GM12878 (cell line): ENCODE measurements at regions not wholly inside any gene's neighbourhood (a gene's known extent, or its start where the extent isn't known, plus 50 kb on each side); places are given as distances from the start of the nearest gene placed in this dataset.

Experiments used
- CHD4 ChIP-seq: fragments of 200-600 bp; sonication (generic); IDR thresholded peaks from 2 replicates; pipeline ENCODE4 v1.6.1; 2016; ENCODE audit warnings: mild to moderate bottlenecking
- ETV6 ChIP-seq, 2 experiments: fragments of 450-650 bp in 1 of 2; IDR thresholded peaks in 1 of 2; conservative IDR thresholded peaks in 1 of 2; 2 replicates each; pipeline ENCODE4 v1.6.1; 2014; ENCODE audit warnings: antibody characterized with exemption in 1 of 2, borderline replicate concordance in 1 of 2, low read depth in 1 of 2, mild to moderate bottlenecking in 1 of 2, moderate library complexity in 1 of 2
- POLR2A ChIP-seq: IDR thresholded peaks from 2 replicates; pipeline ENCODE4 v1.6.1; 2011; ENCODE audit warnings: low read depth, mild to moderate bottlenecking, low read length
- TARDBP ChIP-seq: IDR thresholded peaks from 2 replicates; pipeline ENCODE4 v1.6.1; 2016; ENCODE audit warnings: borderline replicate concordance
- TF ChIP-seq, protein P1 (sequence below): IDR thresholded peaks from 2 replicates; pipeline ENCODE4 v1.6.1; 2012; ENCODE audit warnings: mild to moderate bottlenecking, low read depth, low read length

DNA sequence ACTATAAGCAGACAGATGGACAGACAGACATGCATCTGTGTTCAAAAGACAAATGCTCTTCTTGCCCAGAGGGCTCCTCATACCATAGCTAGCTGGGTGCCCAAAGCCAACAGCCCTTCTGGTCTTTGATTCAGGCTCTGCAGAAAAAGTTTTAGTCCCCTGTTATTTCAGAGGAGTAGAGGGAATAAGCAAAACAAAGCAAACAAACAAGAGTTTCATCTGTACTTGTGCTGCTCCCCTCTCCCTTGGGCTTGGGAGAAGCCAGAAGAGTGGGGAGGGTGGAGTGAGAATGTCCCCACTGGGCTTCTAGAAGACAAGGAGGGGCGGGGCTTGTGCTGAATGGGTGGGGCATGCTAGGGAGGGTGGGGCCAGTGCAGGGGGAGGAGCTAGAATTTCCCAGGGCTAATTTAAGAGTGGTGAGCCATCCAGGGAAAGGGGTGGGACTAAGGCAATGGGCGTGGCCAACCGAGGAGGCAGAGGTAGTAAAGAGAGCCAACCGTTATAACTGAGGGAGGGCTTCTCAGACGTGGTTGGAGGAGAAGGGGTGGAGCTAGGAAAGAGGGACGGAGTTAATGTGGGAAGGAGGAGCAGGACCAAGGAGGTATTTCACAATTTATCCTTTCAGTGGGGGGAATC is 101.2 kb upstream of the MGMT start:
- TF ChIP-seq TARDBP (no peak), POLR2A (no peak), ETV6 (conservative IDR thresholded peaks at IDR 0.05 in 1 of 2, IDR thresholded peaks at IDR 0.05 in 1 of 2; ENCODE audit: borderline replicate concordance in 1 of 2, low read depth in 1 of 2) (no peak), CHD4 (no peak)
- TF ChIP-seq, protein P1, sequence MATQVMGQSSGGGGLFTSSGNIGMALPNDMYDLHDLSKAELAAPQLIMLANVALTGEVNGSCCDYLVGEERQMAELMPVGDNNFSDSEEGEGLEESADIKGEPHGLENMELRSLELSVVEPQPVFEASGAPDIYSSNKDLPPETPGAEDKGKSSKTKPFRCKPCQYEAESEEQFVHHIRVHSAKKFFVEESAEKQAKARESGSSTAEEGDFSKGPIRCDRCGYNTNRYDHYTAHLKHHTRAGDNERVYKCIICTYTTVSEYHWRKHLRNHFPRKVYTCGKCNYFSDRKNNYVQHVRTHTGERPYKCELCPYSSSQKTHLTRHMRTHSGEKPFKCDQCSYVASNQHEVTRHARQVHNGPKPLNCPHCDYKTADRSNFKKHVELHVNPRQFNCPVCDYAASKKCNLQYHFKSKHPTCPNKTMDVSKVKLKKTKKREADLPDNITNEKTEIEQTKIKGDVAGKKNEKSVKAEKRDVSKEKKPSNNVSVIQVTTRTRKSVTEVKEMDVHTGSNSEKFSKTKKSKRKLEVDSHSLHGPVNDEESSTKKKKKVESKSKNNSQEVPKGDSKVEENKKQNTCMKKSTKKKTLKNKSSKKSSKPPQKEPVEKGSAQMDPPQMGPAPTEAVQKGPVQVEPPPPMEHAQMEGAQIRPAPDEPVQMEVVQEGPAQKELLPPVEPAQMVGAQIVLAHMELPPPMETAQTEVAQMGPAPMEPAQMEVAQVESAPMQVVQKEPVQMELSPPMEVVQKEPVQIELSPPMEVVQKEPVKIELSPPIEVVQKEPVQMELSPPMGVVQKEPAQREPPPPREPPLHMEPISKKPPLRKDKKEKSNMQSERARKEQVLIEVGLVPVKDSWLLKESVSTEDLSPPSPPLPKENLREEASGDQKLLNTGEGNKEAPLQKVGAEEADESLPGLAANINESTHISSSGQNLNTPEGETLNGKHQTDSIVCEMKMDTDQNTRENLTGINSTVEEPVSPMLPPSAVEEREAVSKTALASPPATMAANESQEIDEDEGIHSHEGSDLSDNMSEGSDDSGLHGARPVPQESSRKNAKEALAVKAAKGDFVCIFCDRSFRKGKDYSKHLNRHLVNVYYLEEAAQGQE = no peak
